Caco-2 (cell line): ENCODE measurements at regions not wholly inside any gene's neighbourhood (a gene's known extent, or its start where the extent isn't known, plus 50 kb on each side); places are given as distances from the start of the nearest gene placed in this dataset.
"Not testable (repeated sequence)": the region's sequence is repeated elsewhere in the genome, so short reads cannot be mapped to it uniquely, and the experiment has no call there.

ENCODE experiments used
- BruUV-seq: library from RNA; stranded (reverse); fragments of 400-500 nt; replicated peaks from 2 replicates; lab custom pipeline; 2021; lab: Mats Ljungman, UMichigan
- CTCF ChIA-PET: fragments of 300-600 bp; sonication (Branson Sonifier 250); formaldehyde crosslinking; loops from one replicate; lab custom pipeline; 2022; ENCODE audit warnings: antibody characterized with exemption; lab: Charles Lee
- POLR2A ChIA-PET: fragments of 300-600 bp; sonication (Branson Sonifier 250); formaldehyde crosslinking; loops from one replicate; lab custom pipeline; 2022; ENCODE audit warnings: antibody characterized with exemption; lab: Charles Lee
- DNase-seq, 2 experiments: peaks; one replicate each; pipeline versions ENCODE4 v3.0.0 to v3.0.0-alpha.2; 2020 to 2022
- H3K27me3 ChIP-seq: replicated peaks from 2 replicates; pipeline ENCODE4 v1.6.0; 2011; ENCODE audit warnings: low read length; ENCODE audit not compliant: control insufficient read depth, insufficient read depth
- H3K36me3 ChIP-seq: 2 replicates; pipeline ENCODE4 v1.5.1; 2011; ENCODE audit warnings: low read length; ENCODE audit not compliant: control insufficient read depth, insufficient read depth
- H3K4me1 ChIP-seq: fragments of 250-450 bp; sonication (Bioruptor Pico); 2 replicates; pipeline ENCODE4 v1.5.1; 2020; ENCODE audit warnings: mild to moderate bottlenecking
- H3K4me3 ChIP-seq: 2 replicates; pipeline ENCODE4 v1.5.1; 2011; ENCODE audit warnings: low read depth, mild to moderate bottlenecking, control low read depth, low read length
- H3K9me3 ChIP-seq: fragments of 250-450 bp; sonication (Bioruptor Pico); 2 replicates; pipeline ENCODE4 v1.5.1; 2020; ENCODE audit warnings: mild to moderate bottlenecking, moderate library complexity
- H3K27ac Mint-ChIP-seq: one replicate; pipeline ENCODE4 v1.8.0; 2022; ENCODE audit warnings: mixed read lengths; ENCODE audit not compliant: unreplicated experiment
- H3K27me3 Mint-ChIP-seq: one replicate; pipeline ENCODE4 v1.8.0; 2022; ENCODE audit warnings: mixed read lengths; ENCODE audit not compliant: insufficient read depth, unreplicated experiment
- H3K36me3 Mint-ChIP-seq: one replicate; pipeline ENCODE4 v1.8.0; 2022; ENCODE audit warnings: mild to moderate bottlenecking, mixed read lengths; ENCODE audit not compliant: insufficient read depth, unreplicated experiment
- H3K4me1 Mint-ChIP-seq: one replicate; pipeline ENCODE4 v1.8.0; 2022; ENCODE audit warnings: low read depth, mixed read lengths; ENCODE audit not compliant: unreplicated experiment
- H3K4me3 Mint-ChIP-seq: one replicate; pipeline ENCODE4 v1.8.0; 2022; ENCODE audit warnings: mild to moderate bottlenecking, moderate library complexity, mixed read lengths; ENCODE audit not compliant: unreplicated experiment
- H3K9me3 Mint-ChIP-seq: one replicate; pipeline ENCODE4 v1.8.0; 2022; ENCODE audit warnings: mixed read lengths; ENCODE audit not compliant: unreplicated experiment
- intact Hi-C: fragments of 100-400 bp; cut with micrococcal nuclease; formaldehyde crosslinking; loops from one replicate; pipeline ENCODE4 v1.10.0; 2022; ENCODE audit not compliant: unreplicated experiment
- TF ChIP-seq, protein P1 (sequence below), 2 experiments: fragments of 200-600 bp in 1 of 2; IDR thresholded peaks; 1 replicate in 1 of 2; 2 replicates in 1 of 2; pipeline versions ENCODE4 v1.5.1 to v1.8.0; 2011 to 2022; ENCODE audit warnings: antibody characterized with exemption in 1 of 2, control low read depth in 1 of 2, inconsistent platforms in 1 of 2, low read depth in 1 of 2, low read length in 1 of 2, mild to moderate bottlenecking in 1 of 2, moderate library complexity in 1 of 2; ENCODE audit not compliant: insufficient read depth in 1 of 2, severe bottlenecking in 1 of 2, unreplicated experiment in 1 of 2

DNA sequence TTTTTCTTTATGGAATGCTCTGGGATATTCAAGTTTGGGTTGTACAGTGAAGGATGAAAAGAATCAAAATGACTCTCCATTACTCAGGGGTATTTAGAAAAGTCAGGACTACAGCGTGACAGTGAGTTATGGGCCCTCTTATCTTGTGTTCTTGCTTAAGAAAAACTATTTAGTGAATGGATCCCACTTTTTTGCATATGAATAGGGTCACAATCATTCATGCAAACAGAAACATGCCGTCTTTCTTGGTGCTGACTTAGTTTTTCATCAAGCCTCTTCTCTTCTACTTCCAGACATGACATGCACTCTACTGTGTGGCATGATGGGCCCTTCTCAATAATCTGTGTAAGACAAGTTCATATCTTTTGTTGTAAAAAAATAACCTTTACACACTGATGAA is 488.4 kb upstream of the MMS22L start:
- Histone ChIP-seq H3K4me3 (no peak overlapping the region), H3K36me3 (no peaks in the 10 kb centered on the region), H3K27me3 (no peaks in the 10 kb centered on the region), H3K4me1 (peaks cover 14% of the 10 kb centered on the region), H3K9me3 (0 out of 2 replicates have a peak, but pooled peaks cover 5% of the 10 kb centered on the region)
- no peak for DNase-seq
- BruUV-seq = no TSS peak
- no peak overlapping the region for H3K4me3 Mint-ChIP-seq
- H3K27ac Mint-ChIP-seq = no peak overlapping the region
- ChIA-PET CTCF (no interaction called here), POLR2A (no interaction called here)
- peaks cover 7% of the 10 kb centered on the region for H3K4me1 Mint-ChIP-seq
- intact Hi-C loops = no loop called here
- TF ChIP-seq, protein P1, sequence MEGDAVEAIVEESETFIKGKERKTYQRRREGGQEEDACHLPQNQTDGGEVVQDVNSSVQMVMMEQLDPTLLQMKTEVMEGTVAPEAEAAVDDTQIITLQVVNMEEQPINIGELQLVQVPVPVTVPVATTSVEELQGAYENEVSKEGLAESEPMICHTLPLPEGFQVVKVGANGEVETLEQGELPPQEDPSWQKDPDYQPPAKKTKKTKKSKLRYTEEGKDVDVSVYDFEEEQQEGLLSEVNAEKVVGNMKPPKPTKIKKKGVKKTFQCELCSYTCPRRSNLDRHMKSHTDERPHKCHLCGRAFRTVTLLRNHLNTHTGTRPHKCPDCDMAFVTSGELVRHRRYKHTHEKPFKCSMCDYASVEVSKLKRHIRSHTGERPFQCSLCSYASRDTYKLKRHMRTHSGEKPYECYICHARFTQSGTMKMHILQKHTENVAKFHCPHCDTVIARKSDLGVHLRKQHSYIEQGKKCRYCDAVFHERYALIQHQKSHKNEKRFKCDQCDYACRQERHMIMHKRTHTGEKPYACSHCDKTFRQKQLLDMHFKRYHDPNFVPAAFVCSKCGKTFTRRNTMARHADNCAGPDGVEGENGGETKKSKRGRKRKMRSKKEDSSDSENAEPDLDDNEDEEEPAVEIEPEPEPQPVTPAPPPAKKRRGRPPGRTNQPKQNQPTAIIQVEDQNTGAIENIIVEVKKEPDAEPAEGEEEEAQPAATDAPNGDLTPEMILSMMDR (IDR thresholded peaks at IDR 0.05; ENCODE audit: insufficient read depth in 1 of 2, low read depth in 1 of 2, low read length in 1 of 2, severe bottlenecking in 1 of 2, unreplicated experiment in 1 of 2) = no peak
- H3K27me3 Mint-ChIP-seq = peaks cover 5% of the 10 kb centered on the region
- no peaks in the 10 kb centered on the region for H3K36me3 Mint-ChIP-seq
- peaks cover 18% of the 10 kb centered on the region for H3K9me3 Mint-ChIP-seq

DNA sequence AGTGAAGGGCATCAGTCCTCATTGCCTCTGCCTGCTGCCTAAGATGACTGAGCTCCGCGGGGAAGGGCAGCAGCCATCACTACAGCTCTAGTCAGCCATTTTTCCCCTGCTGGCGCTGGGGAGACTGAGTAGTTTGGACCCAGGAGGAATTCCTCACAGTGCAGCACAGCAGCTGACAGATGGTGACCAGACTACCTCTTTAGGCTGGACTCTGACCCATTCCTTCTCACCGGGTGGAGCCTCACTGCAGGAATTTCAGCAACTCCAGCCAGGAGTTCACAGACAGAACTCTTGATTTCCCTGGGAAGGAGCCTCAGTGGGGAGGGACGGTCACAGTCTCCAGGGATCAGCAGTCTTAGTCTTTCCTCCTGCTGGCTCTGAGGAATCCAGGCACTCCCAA is 492.0 kb upstream of the MMS22L start:
- Histone ChIP-seq H3K36me3 (no peaks in the 10 kb centered on the region), H3K9me3 (peaks cover 5% of the 10 kb centered on the region; the same call in 1 of the 2 replicates), H3K27me3 (no peaks in the 10 kb centered on the region), H3K4me3 (no peak overlapping the region), H3K4me1 (peaks cover 14% of the 10 kb centered on the region)
- DNase-seq = peak; percentile 28 to 63
- no peak overlapping the region for H3K4me3 Mint-ChIP-seq
- peaks cover 20% of the 10 kb centered on the region for H3K9me3 Mint-ChIP-seq
- no peak overlapping the region for H3K27ac Mint-ChIP-seq
- H3K36me3 Mint-ChIP-seq = no peaks in the 10 kb centered on the region
- H3K4me1 Mint-ChIP-seq = peaks cover 7% of the 10 kb centered on the region
- ChIA-PET CTCF (no interaction called here), POLR2A (no interaction called here)
- BruUV-seq = no TSS peak
- TF ChIP-seq, protein P1 (IDR thresholded peaks at IDR 0.05; ENCODE audit: insufficient read depth in 1 of 2, low read depth in 1 of 2, low read length in 1 of 2, severe bottlenecking in 1 of 2, unreplicated experiment in 1 of 2) = no peak
- intact Hi-C loops = no loop called here
- peaks cover 5% of the 10 kb centered on the region for H3K27me3 Mint-ChIP-seq

DNA sequence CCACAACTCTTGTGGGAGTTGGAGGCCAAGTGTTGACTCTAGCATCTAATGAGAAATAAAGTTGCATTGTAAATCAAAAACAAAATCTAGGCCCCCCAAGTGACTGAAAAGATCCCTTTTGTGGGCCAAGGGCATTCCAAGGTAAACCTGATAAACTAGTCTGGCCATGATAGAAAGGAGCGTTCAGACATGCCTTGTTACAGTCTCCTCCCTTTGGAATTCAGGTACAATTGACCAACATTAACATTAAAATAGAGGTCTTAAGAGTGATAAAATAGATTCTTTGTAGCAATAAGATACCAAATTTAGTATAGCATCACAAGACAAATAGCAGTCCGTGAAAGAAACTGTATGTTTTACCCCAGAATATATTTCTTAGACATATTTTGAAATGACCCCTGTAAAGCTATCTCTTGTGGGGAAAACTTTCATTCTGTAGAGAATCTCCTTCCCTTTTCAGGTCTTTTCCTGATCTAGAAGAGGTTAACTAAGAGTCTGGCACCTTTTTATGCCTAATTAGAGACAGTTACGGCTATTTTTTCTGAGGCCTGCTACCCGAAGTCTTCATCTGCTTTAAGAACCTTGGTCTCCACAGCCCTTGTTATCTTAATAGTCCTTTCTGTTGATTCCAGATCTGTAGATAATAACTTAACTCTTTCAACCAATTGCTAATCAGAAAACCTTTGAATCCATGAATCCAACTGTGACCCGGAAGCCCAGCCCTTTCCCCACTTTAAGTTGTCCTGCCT is 495.4 kb upstream of the MMS22L start:
- TF ChIP-seq, protein P1 (IDR thresholded peaks at IDR 0.05; ENCODE audit: insufficient read depth in 1 of 2, low read depth in 1 of 2, low read length in 1 of 2, severe bottlenecking in 1 of 2, unreplicated experiment in 1 of 2) = no peak
- no peaks in the 10 kb centered on the region for H3K36me3 Mint-ChIP-seq
- H3K27ac Mint-ChIP-seq = no peak overlapping the region
- no TSS peak for BruUV-seq
- DNase-seq = no peak
- Histone ChIP-seq H3K36me3 (no peaks in the 10 kb centered on the region), H3K27me3 (no peaks in the 10 kb centered on the region), H3K9me3 (peaks cover 5% of the 10 kb centered on the region; the same call in 1 of the 2 replicates), H3K4me3 (no peak overlapping the region), H3K4me1 (peaks cover 14% of the 10 kb centered on the region)
- H3K4me1 Mint-ChIP-seq = peaks cover 7% of the 10 kb centered on the region
- ChIA-PET POLR2A (no interaction called here), CTCF (no interaction called here)
- H3K27me3 Mint-ChIP-seq = no peaks in the 10 kb centered on the region
- H3K9me3 Mint-ChIP-seq = peaks cover 20% of the 10 kb centered on the region
- H3K4me3 Mint-ChIP-seq = no peak overlapping the region
- intact Hi-C loops = no loop called here

DNA sequence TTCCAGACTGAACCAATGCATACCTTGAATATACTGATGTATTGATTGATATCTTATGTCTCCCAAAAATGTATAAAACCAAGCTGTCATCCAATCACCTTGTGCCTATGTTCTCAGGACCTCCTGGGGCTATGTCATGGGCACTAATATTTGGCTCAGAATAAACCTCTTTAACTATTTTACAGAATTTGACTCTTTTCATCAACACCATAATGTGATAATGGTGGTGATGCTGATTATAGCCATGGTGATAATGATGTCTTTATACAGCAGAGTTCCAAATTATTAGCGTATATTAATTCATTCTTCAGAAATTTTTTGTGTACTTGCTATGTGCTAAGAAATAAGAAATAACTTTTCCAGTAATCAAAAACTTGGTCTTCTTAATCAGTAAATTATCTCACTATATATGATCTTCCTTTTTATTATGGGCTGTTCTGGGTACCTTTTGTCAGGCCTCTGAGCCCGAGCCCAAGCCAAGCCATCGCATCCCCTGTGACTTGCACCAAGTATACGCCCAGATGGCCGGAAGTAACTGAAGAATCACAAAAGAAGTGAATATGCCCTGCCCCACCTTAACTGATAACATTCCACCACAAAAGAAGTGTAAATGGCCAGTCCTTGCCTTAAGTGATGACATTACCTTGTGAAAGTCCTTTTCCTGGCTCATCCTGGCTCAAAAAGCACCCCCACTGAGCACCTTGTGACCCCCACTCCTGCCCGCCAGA is 496.2 kb upstream of the MMS22L start:
- intact Hi-C loops, H3K27me3 ChIP-seq, POLR2A ChIA-PET, H3K36me3 ChIP-seq, H3K9me3 ChIP-seq, H3K27ac Mint-ChIP-seq, DNase-seq, H3K36me3 Mint-ChIP-seq, CTCF ChIA-PET, H3K27me3 Mint-ChIP-seq, BruUV-seq, H3K4me3 ChIP-seq, H3K4me3 Mint-ChIP-seq, H3K4me1 Mint-ChIP-seq: not testable (repeated sequence)
- H3K4me1 ChIP-seq = peaks cover 14% of the 10 kb centered on the region
- peaks cover 16% of the 10 kb centered on the region for H3K9me3 Mint-ChIP-seq
